Stimulated activated CD4-positive, alpha-beta T cell treated with anti-CD3 and anti-CD28 coated beads, TNF-alpha, amount 100 ng/mL, for 24 hours (primary cell): ENCODE measurements at regions not wholly inside any gene's neighbourhood (a gene's known extent, or its start where the extent isn't known, plus 50 kb on each side); places are given as distances from the start of the nearest gene placed in this dataset.
"Not testable (repeated sequence)": the region's sequence is repeated elsewhere in the genome, so short reads cannot be mapped to it uniquely, and the experiment has no call there.

Experiments
- DNase-seq, 3 experiments: peaks; one replicate each; pipeline ENCODE4 v3.0.0-alpha.2; 2020; ENCODE audit warnings: low read depth in 3 of 3

- DNase-seq = no peak
Measured at GRCh38 chr18:57953883-57954282, 90.1 kb upstream of the NEDD4L start.

- no peak for DNase-seq
Measured at GRCh38 chr18:57951999-57952774, 91.8 kb upstream of the NEDD4L start.

DNA sequence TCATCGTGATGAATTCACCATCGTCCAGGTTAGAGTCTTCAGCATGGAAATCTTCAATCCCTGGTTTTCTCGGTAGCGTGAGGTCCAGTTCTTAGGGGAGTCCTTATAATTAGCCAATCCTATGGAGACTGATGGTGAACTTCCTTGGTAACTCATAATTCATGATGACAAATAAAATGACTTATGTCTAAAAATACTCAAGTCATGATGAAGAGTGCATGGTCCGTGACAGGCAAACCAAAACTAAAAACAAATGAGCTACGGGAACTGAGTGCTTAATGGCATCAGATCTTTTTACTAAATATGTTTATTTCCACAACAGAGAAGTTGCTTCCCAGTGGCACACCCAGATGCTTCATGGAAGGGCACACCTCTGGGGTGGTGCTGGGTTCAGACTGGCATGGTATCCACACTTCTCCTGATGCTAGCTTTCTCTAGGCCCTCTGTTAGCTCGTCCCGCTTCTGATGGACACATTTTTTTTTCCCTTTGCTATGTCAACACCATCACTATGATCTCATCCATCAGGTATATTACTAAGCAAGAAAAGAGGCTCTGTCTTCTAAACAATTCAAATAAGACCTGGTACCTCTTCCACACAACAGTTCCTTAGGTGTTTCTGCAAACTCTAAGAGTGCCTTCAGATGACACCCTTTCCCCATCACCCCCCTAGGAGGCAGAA, 92.8 kb upstream of the NEDD4L start:
- DNase-seq = no peak

GRCh38 chr18:57950542-57950941, 93.5 kb upstream of the NEDD4L start:
- DNase-seq = no peak

DNA sequence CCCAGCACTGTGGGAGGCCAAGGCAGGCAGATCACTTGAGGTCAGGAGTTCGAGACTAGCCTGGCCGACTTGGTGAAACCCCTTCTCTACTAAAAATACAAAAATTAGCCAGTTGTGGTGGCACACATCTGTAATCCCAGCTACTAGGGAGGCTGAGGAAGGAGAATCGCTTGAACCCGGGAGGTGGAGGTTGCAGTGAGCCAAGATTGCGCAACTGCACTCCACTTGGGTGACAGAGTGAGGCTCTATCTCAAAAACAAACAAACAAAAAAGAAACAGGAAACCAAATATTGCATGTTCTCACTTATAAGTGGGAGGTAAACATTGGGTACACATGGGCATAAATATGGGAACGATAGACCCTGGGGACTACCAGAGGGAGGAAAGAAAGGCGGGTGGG, 94.7 kb upstream of the NEDD4L start:
- DNase-seq = not testable (repeated sequence)

- no peak for DNase-seq
Measured at GRCh38 chr18:57947117-57947516, 96.9 kb upstream of the NEDD4L start.

DNA sequence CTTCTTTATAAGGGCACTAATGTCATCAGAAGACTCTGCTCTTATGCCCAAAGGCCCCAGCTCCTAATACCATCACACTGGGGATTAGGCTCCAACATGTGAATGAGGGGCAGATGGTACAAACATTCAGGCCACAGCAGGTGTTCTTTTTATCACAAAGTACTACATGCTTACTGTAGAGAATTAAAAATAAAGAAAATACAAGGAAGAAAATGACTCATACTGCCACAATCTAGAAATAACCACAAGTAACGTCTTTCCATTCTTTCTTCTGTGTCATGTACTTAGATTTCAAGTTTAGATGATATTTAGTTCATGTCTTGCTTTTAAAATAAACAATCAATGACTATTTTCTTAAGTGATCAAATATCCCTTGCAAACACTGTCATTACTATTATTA, 100.3 kb upstream of the NEDD4L start:
- DNase-seq = no peak

- no peak for DNase-seq
Measured at GRCh38 chr18:57942493-57942892, 101.5 kb upstream of the NEDD4L start.

DNA sequence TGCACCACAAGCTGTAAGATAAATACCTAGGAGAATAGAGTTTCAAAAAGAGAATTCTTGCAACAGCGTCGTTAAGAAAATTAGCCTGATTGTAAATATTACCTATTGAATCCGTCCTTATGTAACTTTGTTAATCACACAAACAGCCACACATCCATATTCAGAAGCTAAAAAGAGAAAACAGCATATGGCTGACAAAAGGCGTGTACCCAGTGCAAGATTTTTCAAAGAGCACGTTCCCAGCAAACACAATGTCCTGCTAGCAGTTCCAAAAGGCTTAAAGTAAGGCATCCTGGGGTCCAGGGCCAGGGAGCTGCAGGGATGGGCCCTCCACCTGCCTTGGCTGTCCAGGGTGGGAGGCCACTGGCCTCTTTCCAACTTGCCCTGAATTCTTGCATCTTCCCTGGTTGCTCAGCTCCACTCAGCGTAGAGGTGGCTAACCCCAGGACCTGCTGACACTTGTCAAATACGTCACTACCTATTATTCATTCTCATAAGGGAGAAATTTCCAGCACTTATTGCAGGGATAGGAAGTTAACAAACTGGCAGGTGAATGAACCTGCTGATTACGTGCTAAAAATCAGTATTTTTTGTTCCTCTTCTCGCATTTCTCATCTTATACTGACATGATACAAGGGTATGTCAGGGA, 102.1 kb upstream of the NEDD4L start:
- DNase-seq = no peak

- DNase-seq = no peak
Measured at GRCh38 chr18:57940166-57940660, 103.8 kb upstream of the NEDD4L start.

DNA sequence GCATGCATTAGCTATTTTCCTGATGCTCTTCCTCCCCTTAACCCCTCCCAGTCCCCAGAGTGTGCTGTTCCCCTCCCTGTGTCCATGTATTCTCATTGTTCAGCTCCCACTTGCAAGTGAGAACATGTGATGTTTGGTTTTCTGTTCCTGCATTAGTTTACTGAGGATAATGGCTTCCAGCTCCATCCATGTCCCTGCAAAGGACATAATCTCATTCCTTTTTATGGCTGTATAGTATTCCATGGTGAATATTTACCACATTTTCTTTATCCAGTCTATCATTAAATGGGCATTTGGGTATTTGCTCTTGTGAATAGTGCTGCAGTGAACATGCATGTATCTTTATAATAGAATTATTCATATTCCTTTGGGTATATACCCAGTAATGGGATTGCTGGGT, 109.7 kb upstream of the NEDD4L start:
- DNase-seq = not testable (repeated sequence)

DNA sequence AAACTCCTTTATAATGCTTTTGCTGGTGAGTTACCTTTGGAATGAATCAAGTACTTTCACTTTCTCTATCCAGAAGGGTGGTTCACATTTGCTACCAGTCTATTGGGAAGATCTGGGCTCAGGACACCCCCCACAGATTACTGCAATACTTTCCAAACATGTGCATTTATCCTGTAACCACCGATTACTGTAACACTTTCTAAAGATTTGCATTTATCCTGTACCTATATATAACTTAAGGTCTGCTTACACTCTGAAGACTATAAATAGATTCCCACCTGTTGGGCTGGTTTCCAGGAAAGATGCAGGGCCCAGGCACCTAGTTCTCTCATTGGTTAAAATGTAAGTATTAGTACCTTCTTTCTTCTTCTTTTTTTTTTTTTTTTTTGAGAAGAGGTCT, 113.0 kb upstream of the NEDD4L start:
- DNase-seq = no peak

DNA sequence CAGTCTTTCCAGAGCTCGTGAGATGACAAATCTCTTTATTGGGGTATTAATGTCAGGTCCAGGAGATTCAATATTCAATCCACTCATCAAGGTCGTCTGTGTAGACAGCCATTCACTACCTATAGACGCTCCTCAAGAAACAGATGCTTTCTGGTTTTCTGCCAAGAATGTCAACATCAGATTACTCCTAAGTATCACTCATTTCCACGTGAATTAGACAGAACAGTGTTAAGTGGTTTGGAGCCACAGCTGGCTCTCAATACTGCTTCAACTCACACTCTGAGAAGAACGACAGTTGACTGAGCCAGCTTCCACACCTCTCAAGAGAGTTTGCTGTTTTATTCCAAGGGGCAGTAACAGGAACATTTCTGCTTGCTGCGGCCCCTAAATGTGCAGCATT, 113.5 kb upstream of the NEDD4L start:
- no peak for DNase-seq

GRCh38 chr18:57929922-57930321, 114.1 kb upstream of the NEDD4L start:
- DNase-seq = no peak

DNA sequence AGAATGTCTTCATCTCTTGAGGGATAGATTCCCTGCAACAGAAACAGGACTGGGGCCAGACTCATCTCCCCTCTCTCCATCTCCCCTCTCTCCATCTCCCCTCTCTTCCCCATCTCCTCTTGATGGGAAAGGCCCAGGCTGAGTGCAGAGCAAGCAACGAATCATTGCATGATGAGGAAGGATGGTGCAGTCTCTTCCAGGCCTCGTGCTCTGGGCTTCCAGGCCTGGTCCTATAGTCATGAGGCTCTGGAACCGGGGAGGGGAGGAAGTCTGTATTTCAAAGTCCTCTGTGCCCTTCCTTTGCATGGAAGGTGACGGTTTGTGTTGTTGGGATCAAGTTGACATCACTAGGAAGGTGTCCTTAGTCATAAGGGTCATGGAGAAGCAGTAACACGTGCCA, 115.6 kb upstream of the NEDD4L start:
- DNase-seq = no peak

GRCh38 chr18:57927511-57927910, 116.5 kb upstream of the NEDD4L start:
- no peak for DNase-seq

- DNase-seq = no peak
Measured at GRCh38 chr18:57925706-57926105, 118.3 kb upstream of the NEDD4L start.

DNA sequence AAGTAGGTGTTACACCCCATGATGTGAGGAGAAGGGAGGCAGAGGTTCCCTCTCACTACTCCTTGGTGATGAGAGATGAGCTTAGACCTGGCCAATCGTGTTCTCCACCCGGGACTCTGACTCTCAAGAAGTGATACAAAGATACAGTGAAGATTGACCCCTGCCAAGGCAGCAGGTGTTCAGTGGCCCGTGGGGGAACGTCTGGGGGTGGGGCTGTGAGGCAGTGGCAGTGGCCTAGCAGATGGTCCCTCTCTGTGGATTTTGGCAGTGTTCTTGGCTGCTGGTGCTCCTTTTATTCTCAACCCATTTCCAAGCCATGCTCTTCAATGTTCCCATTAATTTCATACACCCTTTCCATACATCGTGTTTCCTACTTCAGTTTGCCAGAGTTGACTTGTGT, 120.4 kb upstream of the NEDD4L start:
- no peak for DNase-seq

DNA sequence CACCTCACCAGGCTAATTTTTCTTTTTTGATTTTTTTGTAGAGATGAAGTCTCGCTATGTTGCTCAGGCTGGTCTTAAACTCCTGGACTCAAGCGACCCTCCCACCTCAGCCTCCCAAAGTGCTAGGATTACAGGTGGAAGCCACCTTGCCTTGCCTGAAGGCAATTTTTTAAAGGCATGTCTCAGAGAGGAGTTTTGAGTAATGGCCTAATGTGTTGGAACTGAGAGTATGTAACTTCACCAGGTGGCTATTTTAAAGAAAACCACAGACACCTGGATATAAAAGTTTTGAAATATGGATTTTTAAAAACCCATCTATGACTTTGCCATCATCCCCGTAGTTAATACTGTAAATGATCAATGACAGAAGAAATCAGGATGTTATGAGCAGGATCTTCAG, 119.8 kb upstream of the ATP8B1 start:
- DNase-seq = no peak

DNA sequence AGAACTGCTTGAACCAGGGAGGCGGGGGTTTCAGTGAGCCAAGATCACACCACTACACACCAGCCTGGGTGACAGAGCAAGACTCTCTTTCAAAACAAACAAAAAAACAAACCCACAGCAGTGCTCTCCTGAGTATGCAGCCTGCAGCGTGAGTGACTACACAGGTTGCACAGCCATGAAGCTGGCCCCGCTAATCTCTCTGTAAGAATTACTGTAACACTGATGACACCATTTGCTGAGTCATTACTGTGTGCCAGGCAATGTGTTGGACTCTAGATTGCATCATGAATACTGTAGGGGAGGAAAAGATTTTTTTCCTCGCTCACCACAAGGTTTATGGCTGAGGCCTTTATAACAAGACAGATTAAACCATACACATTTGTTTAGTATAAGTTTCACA, 118.6 kb upstream of the ATP8B1 start:
- DNase-seq = no peak

DNA sequence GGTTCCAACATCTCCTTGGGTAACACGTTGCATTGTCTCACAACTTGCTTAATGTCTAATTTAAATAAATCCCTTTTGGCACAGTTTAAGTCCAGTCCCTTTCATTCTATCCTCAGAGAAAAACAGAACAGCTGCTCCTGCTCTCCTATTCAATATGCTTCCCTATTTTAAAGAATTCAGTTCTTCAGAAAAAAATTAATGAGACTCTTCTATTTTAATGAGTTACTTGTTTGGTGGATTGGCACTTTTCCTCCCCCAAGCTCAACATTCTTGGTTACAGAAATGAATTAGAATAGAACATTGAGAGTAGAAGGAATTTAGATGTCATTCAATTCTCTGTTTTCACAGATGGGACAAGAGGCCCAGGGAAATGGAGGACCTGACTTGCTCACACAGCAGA, 116.9 kb upstream of the ATP8B1 start:
- no peak for DNase-seq

DNA sequence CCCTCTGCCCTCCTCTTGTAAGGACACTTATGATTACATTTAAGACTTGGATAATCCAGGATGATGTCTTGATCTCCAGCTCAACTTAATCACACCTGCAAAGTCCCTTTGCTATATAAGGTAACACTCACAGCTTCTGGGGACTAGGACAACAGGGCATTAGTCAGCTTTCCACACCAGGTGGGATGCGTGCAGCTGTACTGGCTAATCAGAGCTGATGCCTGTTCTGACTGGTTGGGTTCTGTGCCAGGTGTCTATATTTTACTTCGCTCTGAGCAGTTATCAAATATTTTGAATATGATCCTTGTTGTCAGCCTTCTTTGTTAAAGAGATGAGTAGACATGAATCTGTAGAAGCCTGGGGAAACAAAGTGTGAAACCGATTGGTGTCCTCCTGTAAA, 115.5 kb upstream of the ATP8B1 start:
- DNase-seq = no peak

- no peak for DNase-seq
Measured at GRCh38 chr18:57916684-57917083, 113.6 kb upstream of the ATP8B1 start.
